HCT116 (cell line): ENCODE measurements at regions not wholly inside any gene's neighbourhood (a gene's known extent, or its start where the extent isn't known, plus 50 kb on each side); places are given as distances from the start of the nearest gene placed in this dataset.

ENCODE experiments used
- ATAC-seq: fragments of 200-7000 bp; cut with Tn5 transposase; 2 replicates; pipeline ENCODE4 v1.9.1; 2020; ENCODE audit warnings: mild to moderate bottlenecking, moderate library complexity
- BruUV-seq: library from RNA; stranded (reverse); fragments of 400-500 nt; replicated peaks from 2 replicates; lab custom pipeline; 2021; lab: Mats Ljungman, UMichigan
- CTCF ChIA-PET: fragments of 300-600 bp; sonication (Branson Sonifier 250); formaldehyde crosslinking; loops from one replicate; lab custom pipeline; 2021; ENCODE audit warnings: antibody characterized with exemption; lab: Charles Lee
- POLR2A ChIA-PET: fragments of 300-600, 350-600 bp; sonication (Branson Sonifier 250); formaldehyde crosslinking; loops from one replicate; lab custom pipeline; 2021; ENCODE audit warnings: antibody characterized with exemption; lab: Charles Lee
- RAD21 ChIA-PET, 2 experiments: fragments of 300-600 bp; sonication (Branson Sonifier 250); formaldehyde crosslinking; loops; one replicate each; lab custom pipeline; 2023; ENCODE audit warnings: low total read pairs in 2 of 2; ENCODE audit not compliant: uncharacterized antibody in 2 of 2, unreplicated experiment in 2 of 2, low non-redundant PET in 1 of 2; lab: Charles Lee
- DNase-seq: peaks from one replicate; pipeline ENCODE4 v3.0.0-alpha.2; 2010; ENCODE audit warnings: low read depth, low spot score
- H2AFZ ChIP-seq: fragments of 200-600 bp; shearing (Covaris generic), sonication (generic); 2 replicates; pipeline ENCODE4 v1.6.1; 2017; ENCODE audit warnings: low read depth, mixed run types, mixed read lengths, antibody characterized with exemption, low read length; ENCODE audit not compliant: poor library complexity, severe bottlenecking
- H3K27ac ChIP-seq: 2 replicates; pipeline ENCODE4 v1.5.1; 2012; ENCODE audit warnings: low read depth, low read length
- H3K27me3 ChIP-seq: fragments of 200-600 bp; sonication (generic); 2 replicates; pipeline ENCODE4 v1.6.1; 2016; ENCODE audit warnings: mixed run types, low read length, mixed read lengths; ENCODE audit not compliant: insufficient read depth
- H3K36me3 ChIP-seq, 2 experiments: fragments of 200-500 bp in 1 of 2; fragments of 200-600 bp in 1 of 2; sonication (Bioruptor generic) in 1 of 2; sonication (generic) in 1 of 2; 2 replicates each; pipeline versions ENCODE4 v1.5.1 to v1.6.1; 2014 to 2016; ENCODE audit warnings: low read length in 2 of 2, inconsistent platforms in 1 of 2, mixed read lengths in 1 of 2, mixed run types in 1 of 2; ENCODE audit not compliant: insufficient read depth in 2 of 2, control insufficient read depth in 1 of 2
- H3K4me1 ChIP-seq, 2 experiments: fragments of 200-600 bp in 1 of 2; sonication (generic) in 1 of 2; 2 replicates each; pipeline versions ENCODE4 v1.5.1 to v1.6.1; 2012 to 2017; ENCODE audit warnings: low read length in 2 of 2, inconsistent platforms in 1 of 2, mild to moderate bottlenecking in 1 of 2, mixed read lengths in 1 of 2, mixed run types in 1 of 2, moderate library complexity in 1 of 2; ENCODE audit not compliant: insufficient read depth in 2 of 2, control insufficient read depth in 1 of 2
- H3K4me2 ChIP-seq: fragments of 200-600 bp; sonication (generic); 2 replicates; pipeline ENCODE4 v1.6.1; 2017; ENCODE audit warnings: mixed run types, low read length, mixed read lengths
- H3K4me3 ChIP-seq, 2 experiments: fragments of 200-600 bp in 1 of 2; sonication (generic) in 1 of 2; replicated peaks in 1 of 2; 2 replicates each; pipeline ENCODE4 v1.5.1; 2011 to 2016; ENCODE audit warnings: low read length in 2 of 2, control low read depth in 1 of 2, low read depth in 1 of 2, mild to moderate bottlenecking in 1 of 2, mixed read lengths in 1 of 2, mixed run types in 1 of 2
- H3K79me2 ChIP-seq: fragments of 200-600 bp; sonication (generic); 2 replicates; pipeline ENCODE4 v1.6.1; 2017; ENCODE audit warnings: mild to moderate bottlenecking, mixed run types, low read length, moderate library complexity, mixed read lengths; ENCODE audit not compliant: insufficient read depth
- H3K9ac ChIP-seq: fragments of 200-600 bp; sonication (generic); 2 replicates; pipeline ENCODE4 v1.6.1; 2016; ENCODE audit warnings: low read length, mixed read lengths
- H3K9me2 ChIP-seq: fragments of 200-600 bp; sonication (generic), shearing (Covaris generic); 2 replicates; pipeline ENCODE4 v1.6.1; 2017; ENCODE audit warnings: mixed run types, mild to moderate bottlenecking, moderate library complexity; ENCODE audit not compliant: insufficient read depth
- H3K9me3 ChIP-seq, 2 experiments: fragments of 200-500 bp in 1 of 2; fragments of 200-600 bp in 1 of 2; sonication (Bioruptor generic) in 1 of 2; sonication (generic) in 1 of 2; 2 replicates each; pipeline ENCODE4 v1.6.1; 2014 to 2017; ENCODE audit warnings: low read length in 2 of 2, mixed read lengths in 2 of 2, inconsistent platforms in 1 of 2, low read depth in 1 of 2, mild to moderate bottlenecking in 1 of 2, mixed run types in 1 of 2, moderate library complexity in 1 of 2; ENCODE audit not compliant: control insufficient read depth in 1 of 2, insufficient read depth in 1 of 2
- H4K20me1 ChIP-seq: fragments of 200-600 bp; sonication (generic), shearing (Covaris generic); 2 replicates; pipeline ENCODE4 v1.6.1; 2017; ENCODE audit warnings: mixed run types, mild to moderate bottlenecking, moderate library complexity; ENCODE audit not compliant: insufficient read depth
- CBX3 ChIP-seq: IDR thresholded peaks from 2 replicates; pipeline ENCODE4 v1.6.1; 2012; ENCODE audit warnings: low read depth
- CEBPB ChIP-seq: IDR thresholded peaks from 2 replicates; pipeline ENCODE4 v1.6.1; 2012; ENCODE audit warnings: low read depth
- EZH2phosphoT487 ChIP-seq: fragments of 200-600 bp; IDR thresholded peaks from 2 replicates; pipeline ENCODE4 v1.6.1; 2018; ENCODE audit warnings: antibody characterized with exemption, borderline replicate concordance
- FOSL1 ChIP-seq: IDR thresholded peaks from 2 replicates; pipeline ENCODE4 v1.6.1; 2012; ENCODE audit warnings: low read depth
- JUND ChIP-seq: IDR thresholded peaks from 2 replicates; pipeline ENCODE4 v1.6.1; 2012
- POLR2A ChIP-seq: IDR thresholded peaks from 2 replicates; pipeline ENCODE4 v1.7.0; 2011; ENCODE audit warnings: borderline replicate concordance; ENCODE audit not compliant: insufficient read depth, insufficient read length; ENCODE audit errors: extremely low read depth
- RAD21 ChIP-seq: IDR thresholded peaks from 2 replicates; pipeline ENCODE4 v1.6.1; 2012; ENCODE audit warnings: low read depth, mild to moderate bottlenecking
- TCF7L2 ChIP-seq: IDR thresholded peaks from 2 replicates; pipeline ENCODE4 v1.7.0; 2011; ENCODE audit warnings: borderline replicate concordance, inconsistent platforms; ENCODE audit not compliant: insufficient read depth, insufficient read length; ENCODE audit errors: extremely low read depth
- ZFX ChIP-seq: fragments of 450-650 bp; IDR thresholded peaks from 2 replicates; pipeline ENCODE4 v1.6.1; 2017
- ZNF274 ChIP-seq: fragments of 200-500 bp; sonication (Bioruptor generic); IDR thresholded peaks from 2 replicates; pipeline ENCODE4 v1.6.1; 2014; ENCODE audit warnings: mild to moderate bottlenecking, low read depth, low read length, inconsistent platforms
- intact Hi-C: fragments of 100-400 bp; cut with micrococcal nuclease; formaldehyde crosslinking; loops from 2 replicates; pipeline ENCODE4 v1.10.0; 2022
- TF ChIP-seq, protein P1 (sequence below): IDR thresholded peaks from 2 replicates; pipeline ENCODE4 v1.6.1; 2011; ENCODE audit warnings: mild to moderate bottlenecking, low read length, moderate library complexity; ENCODE audit not compliant: insufficient replicate concordance; ENCODE audit errors: extremely low read depth
- TF ChIP-seq, protein P2 (sequence below): IDR thresholded peaks from 2 replicates; pipeline ENCODE4 v1.6.1; 2012
- TF ChIP-seq, protein P3 (sequence below), 3 experiments: fragments of 200-600 bp in 1 of 3; sonication (generic) in 1 of 3; IDR thresholded peaks in 2 of 3; conservative IDR thresholded peaks in 1 of 3; 2 replicates each; pipeline ENCODE4 v1.5.1; 2012 to 2017; ENCODE audit warnings: low read depth in 2 of 3, low read length in 2 of 3, antibody characterized with exemption in 1 of 3, borderline replicate concordance in 1 of 3, control low read depth in 1 of 3, mild to moderate bottlenecking in 1 of 3, mixed read lengths in 1 of 3, mixed run types in 1 of 3, moderate library complexity in 1 of 3; ENCODE audit not compliant: insufficient read depth in 1 of 3
- TF ChIP-seq, protein P4 (sequence below): IDR thresholded peaks from 2 replicates; pipeline ENCODE4 v1.6.1; 2012; ENCODE audit warnings: low read depth

DNA sequence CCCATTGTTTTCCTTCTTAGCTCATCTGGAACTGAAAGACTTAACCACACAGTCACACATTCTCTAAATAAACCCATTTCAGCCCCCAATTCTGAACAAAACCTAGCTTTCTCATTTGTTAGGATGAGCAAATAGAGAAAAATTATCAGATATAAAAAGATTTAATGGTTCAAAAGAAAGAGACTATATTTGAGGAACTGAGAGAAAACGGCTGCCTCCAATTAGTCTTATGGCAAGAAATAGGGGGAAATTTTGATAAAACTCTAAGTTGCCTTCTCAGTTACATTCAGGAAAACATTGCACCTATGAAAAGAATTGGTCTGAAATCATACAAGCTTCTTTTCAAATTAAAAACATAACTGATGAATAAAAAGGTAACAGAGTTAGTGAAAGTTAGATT is 63.7 kb upstream of the ALDH1B1 start:
- H3K9me3 ChIP-seq, result no peaks in the 10 kb centered on the region
- H3K36me3 ChIP-seq, result no peaks in the 10 kb centered on the region
- H3K4me3 ChIP-seq, result no peak overlapping the region
- no TSS peak for BruUV-seq
- H4K20me1 ChIP-seq, result no peaks in the 10 kb centered on the region
- ChIA-PET RAD21 (no interaction called here), POLR2A (no interaction called here), CTCF (no interaction called here)
- ATAC-seq, result no peak
- intact Hi-C loops, result no loop called here
- no peak overlapping the region for H3K4me2 ChIP-seq
- no peaks in the 10 kb centered on the region for H3K79me2 ChIP-seq
- no peak for DNase-seq
- H2AFZ ChIP-seq, result no peak overlapping the region
- no peak overlapping the region for H3K9ac ChIP-seq
- peaks cover 0 to 7% of the 10 kb centered on the region in 2 experiments; a peak in 1 of 4 replicates for H3K4me1 ChIP-seq
- no peaks in the 10 kb centered on the region for H3K9me2 ChIP-seq
- H3K27me3 ChIP-seq, result no peaks in the 10 kb centered on the region
- no peak overlapping the region for H3K27ac ChIP-seq
- TF ChIP-seq RAD21 (no peak), FOSL1 (no peak), EZH2phosphoT487 (no peak)

DNA sequence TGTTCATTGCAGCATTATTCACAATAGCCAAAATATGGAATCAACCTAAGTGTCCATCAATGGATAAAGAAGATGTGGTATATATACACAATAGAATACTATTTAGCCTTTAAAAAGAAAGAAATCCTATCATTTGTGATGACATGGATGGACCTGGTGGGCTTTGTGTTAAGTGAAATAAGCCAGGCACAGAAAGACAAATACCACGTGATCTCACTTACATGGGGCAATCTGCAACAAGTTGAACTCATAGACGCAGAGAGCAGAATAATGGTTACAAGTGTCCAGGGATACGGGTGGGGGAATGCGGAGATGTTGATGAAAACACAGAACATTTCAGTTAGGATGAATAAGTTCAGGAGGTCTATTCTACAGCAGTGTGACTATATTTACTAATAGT is 66.4 kb upstream of the ALDH1B1 start:
- intact Hi-C loops, result no loop called here
- BruUV-seq, result no TSS peak
- Histone ChIP-seq H3K4me1 (no peaks in the 10 kb centered on the region), H2AFZ (no peak overlapping the region), H3K36me3 (no peaks in the 10 kb centered on the region), H3K27ac (no peak overlapping the region), H3K79me2 (no peaks in the 10 kb centered on the region), H4K20me1 (no peaks in the 10 kb centered on the region), H3K9me3 (no peaks in the 10 kb centered on the region), H3K9me2 (no peaks in the 10 kb centered on the region), H3K4me2 (no peak overlapping the region), H3K9ac (no peak overlapping the region), H3K4me3 (no peak overlapping the region), H3K27me3 (no peaks in the 10 kb centered on the region)
- no peak for ATAC-seq
- ChIA-PET CTCF (no interaction called here), RAD21 (no interaction called here), POLR2A (no interaction called here)
- DNase-seq, result no peak
- TF ChIP-seq TCF7L2 (no peak), CEBPB (no peak), JUND (no peak), ZNF274 (no peak), ZFX (no peak), CBX3 (no peak), POLR2A (no peak), FOSL1 (no peak)
- TF ChIP-seq, protein P1, sequence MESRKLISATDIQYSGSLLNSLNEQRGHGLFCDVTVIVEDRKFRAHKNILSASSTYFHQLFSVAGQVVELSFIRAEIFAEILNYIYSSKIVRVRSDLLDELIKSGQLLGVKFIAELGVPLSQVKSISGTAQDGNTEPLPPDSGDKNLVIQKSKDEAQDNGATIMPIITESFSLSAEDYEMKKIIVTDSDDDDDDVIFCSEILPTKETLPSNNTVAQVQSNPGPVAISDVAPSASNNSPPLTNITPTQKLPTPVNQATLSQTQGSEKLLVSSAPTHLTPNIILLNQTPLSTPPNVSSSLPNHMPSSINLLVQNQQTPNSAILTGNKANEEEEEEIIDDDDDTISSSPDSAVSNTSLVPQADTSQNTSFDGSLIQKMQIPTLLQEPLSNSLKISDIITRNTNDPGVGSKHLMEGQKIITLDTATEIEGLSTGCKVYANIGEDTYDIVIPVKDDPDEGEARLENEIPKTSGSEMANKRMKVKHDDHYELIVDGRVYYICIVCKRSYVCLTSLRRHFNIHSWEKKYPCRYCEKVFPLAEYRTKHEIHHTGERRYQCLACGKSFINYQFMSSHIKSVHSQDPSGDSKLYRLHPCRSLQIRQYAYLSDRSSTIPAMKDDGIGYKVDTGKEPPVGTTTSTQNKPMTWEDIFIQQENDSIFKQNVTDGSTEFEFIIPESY, result no peak
- TF ChIP-seq, protein P2, sequence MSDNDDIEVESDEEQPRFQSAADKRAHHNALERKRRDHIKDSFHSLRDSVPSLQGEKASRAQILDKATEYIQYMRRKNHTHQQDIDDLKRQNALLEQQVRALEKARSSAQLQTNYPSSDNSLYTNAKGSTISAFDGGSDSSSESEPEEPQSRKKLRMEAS, result no peak
- TF ChIP-seq, protein P3, sequence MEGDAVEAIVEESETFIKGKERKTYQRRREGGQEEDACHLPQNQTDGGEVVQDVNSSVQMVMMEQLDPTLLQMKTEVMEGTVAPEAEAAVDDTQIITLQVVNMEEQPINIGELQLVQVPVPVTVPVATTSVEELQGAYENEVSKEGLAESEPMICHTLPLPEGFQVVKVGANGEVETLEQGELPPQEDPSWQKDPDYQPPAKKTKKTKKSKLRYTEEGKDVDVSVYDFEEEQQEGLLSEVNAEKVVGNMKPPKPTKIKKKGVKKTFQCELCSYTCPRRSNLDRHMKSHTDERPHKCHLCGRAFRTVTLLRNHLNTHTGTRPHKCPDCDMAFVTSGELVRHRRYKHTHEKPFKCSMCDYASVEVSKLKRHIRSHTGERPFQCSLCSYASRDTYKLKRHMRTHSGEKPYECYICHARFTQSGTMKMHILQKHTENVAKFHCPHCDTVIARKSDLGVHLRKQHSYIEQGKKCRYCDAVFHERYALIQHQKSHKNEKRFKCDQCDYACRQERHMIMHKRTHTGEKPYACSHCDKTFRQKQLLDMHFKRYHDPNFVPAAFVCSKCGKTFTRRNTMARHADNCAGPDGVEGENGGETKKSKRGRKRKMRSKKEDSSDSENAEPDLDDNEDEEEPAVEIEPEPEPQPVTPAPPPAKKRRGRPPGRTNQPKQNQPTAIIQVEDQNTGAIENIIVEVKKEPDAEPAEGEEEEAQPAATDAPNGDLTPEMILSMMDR (IDR thresholded peaks at IDR 0.05 in 2 of 3, conservative IDR thresholded peaks at IDR 0.05 in 1 of 3; ENCODE audit: borderline replicate concordance in 1 of 3, insufficient read depth in 1 of 3, low read depth in 2 of 3, low read length in 2 of 3), result no peak
- TF ChIP-seq, protein P4, sequence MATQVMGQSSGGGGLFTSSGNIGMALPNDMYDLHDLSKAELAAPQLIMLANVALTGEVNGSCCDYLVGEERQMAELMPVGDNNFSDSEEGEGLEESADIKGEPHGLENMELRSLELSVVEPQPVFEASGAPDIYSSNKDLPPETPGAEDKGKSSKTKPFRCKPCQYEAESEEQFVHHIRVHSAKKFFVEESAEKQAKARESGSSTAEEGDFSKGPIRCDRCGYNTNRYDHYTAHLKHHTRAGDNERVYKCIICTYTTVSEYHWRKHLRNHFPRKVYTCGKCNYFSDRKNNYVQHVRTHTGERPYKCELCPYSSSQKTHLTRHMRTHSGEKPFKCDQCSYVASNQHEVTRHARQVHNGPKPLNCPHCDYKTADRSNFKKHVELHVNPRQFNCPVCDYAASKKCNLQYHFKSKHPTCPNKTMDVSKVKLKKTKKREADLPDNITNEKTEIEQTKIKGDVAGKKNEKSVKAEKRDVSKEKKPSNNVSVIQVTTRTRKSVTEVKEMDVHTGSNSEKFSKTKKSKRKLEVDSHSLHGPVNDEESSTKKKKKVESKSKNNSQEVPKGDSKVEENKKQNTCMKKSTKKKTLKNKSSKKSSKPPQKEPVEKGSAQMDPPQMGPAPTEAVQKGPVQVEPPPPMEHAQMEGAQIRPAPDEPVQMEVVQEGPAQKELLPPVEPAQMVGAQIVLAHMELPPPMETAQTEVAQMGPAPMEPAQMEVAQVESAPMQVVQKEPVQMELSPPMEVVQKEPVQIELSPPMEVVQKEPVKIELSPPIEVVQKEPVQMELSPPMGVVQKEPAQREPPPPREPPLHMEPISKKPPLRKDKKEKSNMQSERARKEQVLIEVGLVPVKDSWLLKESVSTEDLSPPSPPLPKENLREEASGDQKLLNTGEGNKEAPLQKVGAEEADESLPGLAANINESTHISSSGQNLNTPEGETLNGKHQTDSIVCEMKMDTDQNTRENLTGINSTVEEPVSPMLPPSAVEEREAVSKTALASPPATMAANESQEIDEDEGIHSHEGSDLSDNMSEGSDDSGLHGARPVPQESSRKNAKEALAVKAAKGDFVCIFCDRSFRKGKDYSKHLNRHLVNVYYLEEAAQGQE, result no peak
